Astrocyte (in vitro differentiated cells and primary cell): ENCODE measurements at regions not wholly inside any gene's neighbourhood (a gene's known extent, or its start where the extent isn't known, plus 50 kb on each side); places are given as distances from the start of the nearest gene placed in this dataset.

Experiments used
- CTCF ChIP-seq: IDR thresholded peaks from 2 replicates; pipeline ENCODE4 v1.5.1; 2011; ENCODE audit warnings: low read depth, mild to moderate bottlenecking, inconsistent platforms, low read length, moderate library complexity; ENCODE audit not compliant: insufficient read depth
- EZH2 ChIP-seq: IDR thresholded peaks from 2 replicates; pipeline ENCODE4 v1.6.1; 2012; ENCODE audit warnings: mild to moderate bottlenecking, low read length, inconsistent platforms; ENCODE audit not compliant: insufficient read depth

- TF ChIP-seq CTCF (no peak), EZH2 (no peak)
Observed at GRCh38 chr7:28312948-28313347, 99.4 kb upstream of the CREB5 start.
